ACC112 (cell line): ENCODE measurements at regions not wholly inside any gene's neighbourhood (a gene's known extent, or its start where the extent isn't known, plus 50 kb on each side); places are given as distances from the start of the nearest gene placed in this dataset.
"Not testable (repeated sequence)": the region's sequence is repeated elsewhere in the genome, so short reads cannot be mapped to it uniquely, and the experiment has no call there.

Experiments used
- H2AFZ ChIP-seq: fragments of 200-600 bp; sonication (generic); one replicate; pipeline ENCODE4 v1.6.0; 2017; ENCODE audit warnings: antibody characterized with exemption, low read length; ENCODE audit not compliant: unreplicated experiment
- H3K27ac ChIP-seq: fragments of 200-600 bp; sonication (generic); 2 replicates; pipeline ENCODE4 v1.5.1; 2014; ENCODE audit warnings: low read depth, mild to moderate bottlenecking, antibody characterized with exemption, low read length, moderate library complexity
- H3K27me3 ChIP-seq: fragments of 200-600 bp; sonication (generic); 2 replicates; pipeline ENCODE4 v1.6.1; 2014; ENCODE audit warnings: mild to moderate bottlenecking, antibody characterized with exemption, low read length, moderate library complexity, mixed read lengths; ENCODE audit not compliant: insufficient read depth
- H3K36me3 ChIP-seq: fragments of 200-600 bp; sonication (generic); 2 replicates; pipeline ENCODE4 v1.6.1; 2016; ENCODE audit warnings: mild to moderate bottlenecking, antibody characterized with exemption, low read length, moderate library complexity, mixed read lengths; ENCODE audit not compliant: insufficient read depth
- H3K4me1 ChIP-seq: fragments of 200-600 bp; sonication (generic); one replicate; pipeline ENCODE4 v1.6.1; 2016; ENCODE audit warnings: low read length, mixed read lengths; ENCODE audit not compliant: insufficient read depth, unreplicated experiment, control insufficient read depth
- H3K4me3 ChIP-seq: fragments of 200-600 bp; sonication (generic); 2 replicates; pipeline ENCODE4 v1.5.1; 2014; ENCODE audit warnings: mild to moderate bottlenecking, low read depth, low read length
- H3K79me2 ChIP-seq: fragments of 200-600 bp; sonication (generic); one replicate; pipeline ENCODE4 v1.6.0; 2016; ENCODE audit warnings: low read length; ENCODE audit not compliant: control insufficient read depth, unreplicated experiment, insufficient read depth

GRCh38 chr12:73632661-73633060 is 905.0 kb upstream of the ATXN7L3B start:
- Histone ChIP-seq H3K27ac (no peak overlapping the region), H3K79me2 (no peaks in the 10 kb centered on the region), H2AFZ (no peak overlapping the region), H3K4me1 (no peaks in the 10 kb centered on the region), H3K27me3 (no peaks in the 10 kb centered on the region), H3K36me3 (no peaks in the 10 kb centered on the region), H3K4me3 (no peak overlapping the region)

DNA sequence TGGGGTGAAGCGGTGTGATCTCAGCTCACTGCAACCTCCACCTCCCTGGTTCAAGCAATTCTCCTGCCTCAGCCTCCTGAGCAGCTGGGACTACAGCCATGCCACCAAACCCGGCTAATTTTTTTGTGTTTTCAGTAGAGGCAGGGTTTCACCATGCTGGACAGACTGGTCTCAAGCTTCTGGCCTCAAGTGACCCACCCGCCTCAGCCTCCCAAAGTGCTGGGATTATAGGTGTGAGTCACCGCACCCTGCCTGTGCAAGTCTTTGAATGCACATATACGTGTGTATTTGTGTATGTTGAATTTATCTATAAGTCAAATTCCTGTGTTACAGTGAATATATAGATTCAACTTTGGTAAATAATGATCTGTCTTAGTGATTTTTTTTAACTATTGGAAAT is 898.2 kb upstream of the ATXN7L3B start:
- not testable (repeated sequence) for H3K4me1 ChIP-seq, H3K27me3 ChIP-seq, H3K4me3 ChIP-seq, H3K79me2 ChIP-seq, H3K36me3 ChIP-seq, H2AFZ ChIP-seq, H3K27ac ChIP-seq

- Histone ChIP-seq H3K27ac (no peak overlapping the region), H3K27me3 (no peaks in the 10 kb centered on the region), H3K4me3 (no peak overlapping the region), H3K36me3 (no peaks in the 10 kb centered on the region), H3K4me1 (no peaks in the 10 kb centered on the region), H2AFZ (no peak overlapping the region), H3K79me2 (no peaks in the 10 kb centered on the region)
These were observed 881.3 kb upstream of the ATXN7L3B start for GRCh38 chr12:73656375-73656774.

DNA sequence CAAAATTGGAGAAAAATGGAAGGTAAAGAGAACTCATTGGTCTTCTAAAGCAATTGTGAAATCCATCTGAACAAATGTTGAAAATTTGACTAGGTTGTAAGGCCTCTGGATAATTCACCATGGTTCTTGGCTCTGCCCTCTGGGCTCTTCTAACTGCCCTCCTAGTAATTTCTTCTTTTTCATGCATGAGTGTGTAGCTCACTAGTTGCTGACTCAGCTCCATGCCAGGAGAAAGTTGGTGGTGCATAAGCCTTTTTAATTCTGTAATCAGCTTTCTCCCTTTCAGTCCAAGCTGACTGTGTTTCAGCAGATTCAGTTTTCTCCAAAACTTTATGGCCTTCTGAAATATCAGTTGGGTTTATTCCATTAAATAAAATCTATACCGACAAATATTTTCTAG is 877.8 kb upstream of the ATXN7L3B start:
- Histone ChIP-seq H3K27me3 (no peaks in the 10 kb centered on the region), H3K4me1 (no peaks in the 10 kb centered on the region), H3K4me3 (no peak overlapping the region), H3K27ac (no peak overlapping the region), H3K36me3 (no peaks in the 10 kb centered on the region), H2AFZ (no peak overlapping the region), H3K79me2 (no peaks in the 10 kb centered on the region)

DNA sequence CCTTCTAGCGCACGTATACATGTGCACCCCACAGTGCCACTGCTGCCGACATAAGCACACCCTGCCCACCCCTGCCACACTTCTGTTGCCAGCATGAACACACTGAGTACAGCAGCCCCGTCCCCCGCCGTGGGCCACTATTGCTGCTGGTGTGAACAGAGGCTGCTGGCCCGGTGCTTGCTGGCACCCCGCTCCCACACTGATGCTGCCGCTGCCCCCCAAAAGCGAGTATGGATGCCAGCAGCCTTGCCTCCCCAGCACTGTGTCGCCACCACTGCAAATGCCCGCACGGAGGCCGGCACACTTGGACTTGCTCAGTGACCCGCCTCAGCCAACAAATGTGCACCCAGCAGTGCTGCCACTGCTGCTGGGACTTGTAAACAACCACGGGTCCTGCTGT is 872.4 kb upstream of the ATXN7L3B start:
- Histone ChIP-seq H3K36me3 (no peaks in the 10 kb centered on the region), H3K27me3 (no peaks in the 10 kb centered on the region), H3K27ac (no peak overlapping the region), H2AFZ (no peak overlapping the region), H3K4me1 (no peaks in the 10 kb centered on the region), H3K4me3 (no peak overlapping the region), H3K79me2 (no peaks in the 10 kb centered on the region)

- not testable (repeated sequence) for H3K79me2 ChIP-seq, H3K4me3 ChIP-seq, H3K4me1 ChIP-seq, H3K27me3 ChIP-seq, H3K36me3 ChIP-seq, H3K27ac ChIP-seq, H2AFZ ChIP-seq
These were observed 866.1 kb upstream of the ATXN7L3B start for GRCh38 chr12:73671550-73671949.

- no peaks in the 10 kb centered on the region for H3K27me3 ChIP-seq
- H3K79me2 ChIP-seq, result no peaks in the 10 kb centered on the region
- no peak overlapping the region for H2AFZ ChIP-seq
- H3K36me3 ChIP-seq, result no peaks in the 10 kb centered on the region
- H3K4me3 ChIP-seq, result no peak overlapping the region
- H3K27ac ChIP-seq, result no peak overlapping the region
- no peaks in the 10 kb centered on the region for H3K4me1 ChIP-seq
These were observed 859.9 kb upstream of the ATXN7L3B start for GRCh38 chr12:73677520-73678291.

DNA sequence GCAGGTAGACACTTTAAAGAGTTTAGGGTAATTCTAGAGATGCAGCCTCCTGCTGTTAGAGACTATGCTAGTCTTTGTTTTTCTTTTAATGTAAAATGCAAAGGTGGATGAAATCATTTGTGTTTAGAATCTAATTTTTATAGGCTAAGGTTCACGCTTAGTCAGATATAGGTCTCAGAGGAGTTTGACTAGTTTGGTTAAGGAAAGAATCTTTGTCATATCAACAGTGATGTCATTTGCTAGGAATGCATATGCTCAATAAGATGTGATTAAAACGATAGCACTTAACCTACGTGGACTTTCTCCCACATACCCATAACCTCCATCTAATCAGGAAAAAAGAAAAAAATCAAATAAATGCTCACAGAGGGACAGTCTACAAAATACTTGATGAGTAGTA is 859.3 kb upstream of the ATXN7L3B start:
- Histone ChIP-seq H3K27ac (no peak overlapping the region), H2AFZ (no peak overlapping the region), H3K4me3 (no peak overlapping the region), H3K27me3 (no peaks in the 10 kb centered on the region), H3K4me1 (no peaks in the 10 kb centered on the region), H3K36me3 (no peaks in the 10 kb centered on the region), H3K79me2 (no peaks in the 10 kb centered on the region)

- Histone ChIP-seq H2AFZ (no peak overlapping the region), H3K79me2 (no peaks in the 10 kb centered on the region), H3K4me3 (no peak overlapping the region), H3K36me3 (no peaks in the 10 kb centered on the region), H3K27ac (no peak overlapping the region), H3K27me3 (no peaks in the 10 kb centered on the region), H3K4me1 (no peaks in the 10 kb centered on the region)
These were observed 838.3 kb upstream of the ATXN7L3B start for GRCh38 chr12:73699318-73699717.

DNA sequence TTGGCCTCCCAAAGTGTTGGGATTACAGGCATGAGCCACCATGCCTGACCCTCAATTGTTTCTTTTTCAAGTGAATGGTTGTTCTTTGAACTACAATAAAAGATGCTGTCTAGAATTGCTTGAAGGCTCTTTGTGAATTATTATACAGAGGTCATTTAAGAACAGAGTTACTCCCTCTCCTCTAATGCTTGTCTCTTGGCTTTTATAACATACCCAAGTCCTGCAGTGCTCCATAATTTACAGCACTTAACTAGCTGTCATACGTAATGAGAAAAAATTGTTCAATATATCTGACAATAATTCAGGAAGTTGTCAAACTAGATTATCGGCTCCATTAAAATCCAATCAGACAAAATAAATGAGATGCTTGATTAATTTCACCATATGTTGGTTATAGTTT is 823.0 kb upstream of the ATXN7L3B start:
- no peak overlapping the region for H3K4me3 ChIP-seq
- H3K36me3 ChIP-seq, result no peaks in the 10 kb centered on the region
- H3K4me1 ChIP-seq, result no peaks in the 10 kb centered on the region
- H3K27ac ChIP-seq, result no peak overlapping the region
- H2AFZ ChIP-seq, result no peak overlapping the region
- H3K79me2 ChIP-seq, result no peaks in the 10 kb centered on the region
- no peaks in the 10 kb centered on the region for H3K27me3 ChIP-seq

- H2AFZ ChIP-seq, H3K4me1 ChIP-seq, H3K27me3 ChIP-seq, H3K36me3 ChIP-seq, H3K27ac ChIP-seq, H3K79me2 ChIP-seq, H3K4me3 ChIP-seq: not testable (repeated sequence)
These were observed 821.5 kb upstream of the ATXN7L3B start for GRCh38 chr12:73716143-73716542.
